SK-N-MC (cell line): ENCODE measurements at regions not wholly inside any gene's neighbourhood (a gene's known extent, or its start where the extent isn't known, plus 50 kb on each side); places are given as distances from the start of the nearest gene placed in this dataset.

Experiments used
- EZH2 ChIP-seq: fragments of 200-600 bp; sonication (generic); IDR thresholded peaks from one replicate; pipeline ENCODE4 v1.6.1; 2017; ENCODE audit warnings: antibody characterized with exemption
- FOXP2 ChIP-seq: optimal IDR thresholded peaks from 2 replicates; pipeline ENCODE3; 2011; ENCODE audit warnings: mild to moderate bottlenecking, moderate library complexity; ENCODE audit not compliant: insufficient read depth; ENCODE audit errors: extremely low read length, control extremely low read depth
- POLR2AphosphoS5 ChIP-seq: IDR thresholded peaks from 2 replicates; pipeline ENCODE4 v1.6.1; 2012; ENCODE audit warnings: mild to moderate bottlenecking, low read depth, low read length, borderline replicate concordance

DNA sequence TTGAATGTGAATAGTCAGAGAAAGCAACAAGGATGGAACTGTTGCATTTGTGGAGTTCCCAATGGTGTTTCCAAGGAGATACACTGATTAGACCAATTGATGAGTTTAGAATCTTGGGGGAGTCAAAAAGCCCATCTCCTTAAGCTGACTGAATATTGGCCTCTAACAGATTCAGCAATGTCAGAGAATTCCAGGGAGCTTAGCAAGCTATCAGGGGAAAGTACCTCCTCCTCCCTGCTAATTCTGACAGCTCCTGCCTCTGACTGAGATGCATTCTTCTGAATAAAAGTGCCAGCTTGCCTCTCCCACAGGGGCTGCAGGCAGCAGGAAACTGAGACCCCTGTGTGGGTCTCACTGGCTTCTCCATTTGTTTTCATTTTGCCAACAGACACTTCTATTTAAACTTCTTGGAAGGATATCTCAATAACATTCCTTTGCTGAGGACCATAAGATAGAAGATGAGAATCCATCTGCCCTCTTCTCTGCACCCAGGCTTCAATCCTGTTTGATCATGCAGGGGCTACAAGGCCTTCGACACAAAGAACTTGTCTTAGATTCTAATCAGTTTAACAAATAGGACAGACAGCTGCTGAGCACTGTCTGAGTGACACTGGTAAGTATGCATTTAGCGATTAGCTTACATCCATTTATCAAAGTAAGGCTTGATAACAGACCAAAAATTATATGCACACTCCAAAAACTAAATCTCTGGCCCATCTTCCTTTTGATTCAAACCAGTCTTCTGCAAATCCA lies 1080.8 kb downstream of the TUSC7 start:
- TF ChIP-seq EZH2: no peak
- no peak for TF ChIP-seq POLR2AphosphoS5
- TF ChIP-seq FOXP2: no peak
